HG02884 (cell line): ENCODE measurements at regions not wholly inside any gene's neighbourhood (a gene's known extent, or its start where the extent isn't known, plus 50 kb on each side); places are given as distances from the start of the nearest gene placed in this dataset.

Source experiments
- ATAC-seq: cut with Tn5 transposase; IDR thresholded peaks from one replicate; pipeline ENCODE4 v1.9.1; 2021; ENCODE audit warnings: mild to moderate bottlenecking, moderate library complexity; ENCODE audit not compliant: unreplicated experiment

- ATAC-seq, result no peak
These were observed 272.5 kb downstream of the THBS2 start for GRCh38 chr6:168981187-168981586.

DNA sequence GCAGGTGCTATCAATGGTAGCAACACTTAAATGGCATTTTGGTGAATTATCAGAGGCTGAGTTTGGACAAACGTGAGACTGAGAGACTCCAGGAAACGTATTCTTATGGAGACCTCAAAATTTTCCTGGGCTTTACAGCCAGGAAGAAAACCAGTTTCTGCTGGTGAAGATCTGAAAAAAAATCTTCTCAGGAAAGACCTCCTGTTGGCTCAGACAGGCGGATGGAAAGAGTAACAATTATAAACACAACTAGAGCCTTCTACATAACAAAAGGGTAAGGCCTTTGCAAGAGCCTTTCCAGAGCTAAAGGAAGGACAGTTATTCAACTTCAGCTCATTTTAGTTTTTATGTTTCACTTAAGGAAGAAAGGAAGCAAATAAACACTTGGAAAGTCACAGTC is 274.4 kb downstream of the THBS2 start:
- no peak for ATAC-seq

DNA sequence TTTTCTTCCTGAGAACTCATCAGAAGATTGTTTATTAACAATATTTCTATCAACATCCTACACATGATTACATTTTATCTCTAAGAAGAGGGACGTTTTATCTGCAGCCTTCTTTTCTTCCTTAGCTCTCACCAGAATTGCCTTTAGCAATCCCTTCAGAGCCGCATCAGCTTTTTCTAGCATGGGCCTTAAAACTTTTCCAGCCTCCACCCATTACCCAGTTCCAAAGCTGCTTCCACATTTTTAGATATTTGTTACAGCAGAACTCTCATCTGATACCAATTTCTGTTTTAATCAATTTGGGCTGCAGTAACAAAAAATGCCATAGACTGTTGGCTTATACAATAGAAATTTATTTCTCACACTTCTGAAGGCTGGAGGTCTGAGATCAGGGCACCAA is 281.5 kb downstream of the THBS2 start:
- ATAC-seq, result no peak

DNA sequence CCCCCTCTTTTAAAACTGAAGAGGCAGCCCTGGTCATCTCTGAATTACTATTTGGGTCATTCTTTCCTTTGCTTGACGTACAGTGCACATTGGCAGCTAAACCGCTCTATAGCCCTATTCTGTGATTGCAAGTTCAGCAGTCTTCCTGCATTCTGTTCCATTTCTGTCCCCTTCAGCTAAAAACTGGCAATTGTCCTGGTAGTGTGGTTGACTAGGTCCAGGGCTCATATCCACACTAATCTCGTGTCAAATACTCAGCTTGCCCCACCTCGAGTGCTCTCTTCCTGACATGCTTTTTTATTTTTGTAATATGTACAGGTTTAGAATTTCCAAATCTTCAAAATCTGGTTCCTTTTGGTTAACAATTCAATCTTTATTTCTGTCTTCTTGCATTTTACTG is 282.1 kb downstream of the THBS2 start:
- no peak for ATAC-seq

- no peak for ATAC-seq
These were observed 284.8 kb downstream of the THBS2 start for GRCh38 chr6:168968801-168969200.

GRCh38 chr6:168968228-168968627 is 285.4 kb downstream of the THBS2 start:
- ATAC-seq, result no peak

GRCh38 chr6:168967281-168967925 is 286.2 kb downstream of the THBS2 start:
- no peak for ATAC-seq

DNA sequence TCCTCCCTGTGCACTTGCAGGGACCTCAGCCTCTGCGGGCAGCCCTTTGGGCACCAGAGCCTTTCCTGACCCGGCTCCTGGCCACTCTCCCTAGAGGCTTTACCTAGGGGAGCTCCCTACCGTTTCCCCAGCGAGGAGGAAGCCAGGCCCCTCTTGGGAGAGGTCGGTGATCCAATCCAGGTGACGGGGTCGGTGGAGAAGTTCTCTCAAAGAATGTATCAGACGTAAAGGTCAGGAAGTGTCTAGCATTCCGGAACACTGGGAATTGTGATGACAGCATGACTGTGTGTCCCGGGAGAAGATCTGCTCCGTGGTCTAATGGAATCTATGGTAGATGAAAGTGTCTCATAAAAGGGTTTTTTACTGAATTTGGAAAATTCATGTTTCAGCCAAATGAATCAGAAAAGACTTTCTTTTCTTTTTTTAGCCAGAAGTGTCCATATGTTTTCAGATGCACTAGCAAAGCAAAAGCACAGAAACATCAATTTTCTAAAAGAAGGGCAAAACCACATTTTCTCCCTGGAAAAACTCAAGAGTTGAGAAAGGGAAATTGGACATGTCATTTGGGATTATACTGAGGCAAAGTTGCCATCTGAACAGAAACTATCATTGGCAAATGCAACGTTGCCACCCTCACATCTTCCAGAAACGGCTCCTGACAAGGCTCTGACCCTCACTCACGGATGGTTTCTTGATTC is 289.4 kb downstream of the THBS2 start:
- ATAC-seq, result no peak

DNA sequence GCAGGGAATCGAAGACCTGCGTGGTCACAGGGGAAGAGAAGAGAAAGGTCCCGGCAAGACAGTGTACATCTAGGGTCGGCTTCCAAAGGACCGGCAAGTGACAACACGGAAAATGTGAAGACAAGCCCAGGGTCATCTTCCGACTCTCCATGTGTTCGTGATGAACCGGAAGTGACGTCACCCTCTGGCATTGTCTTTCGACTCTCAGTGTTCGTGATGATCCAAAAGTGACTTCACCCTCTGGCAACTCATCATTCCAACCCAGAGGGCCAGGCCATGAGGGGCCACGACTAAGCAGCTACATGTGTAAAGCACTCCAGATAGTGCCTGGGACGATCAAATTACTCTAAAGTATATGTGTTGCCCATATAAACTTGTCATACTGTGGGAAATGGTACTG is 290.8 kb downstream of the THBS2 start:
- ATAC-seq, result no peak

GRCh38 chr6:168961264-168961656 is 292.4 kb downstream of the THBS2 start:
- ATAC-seq, result no peak

DNA sequence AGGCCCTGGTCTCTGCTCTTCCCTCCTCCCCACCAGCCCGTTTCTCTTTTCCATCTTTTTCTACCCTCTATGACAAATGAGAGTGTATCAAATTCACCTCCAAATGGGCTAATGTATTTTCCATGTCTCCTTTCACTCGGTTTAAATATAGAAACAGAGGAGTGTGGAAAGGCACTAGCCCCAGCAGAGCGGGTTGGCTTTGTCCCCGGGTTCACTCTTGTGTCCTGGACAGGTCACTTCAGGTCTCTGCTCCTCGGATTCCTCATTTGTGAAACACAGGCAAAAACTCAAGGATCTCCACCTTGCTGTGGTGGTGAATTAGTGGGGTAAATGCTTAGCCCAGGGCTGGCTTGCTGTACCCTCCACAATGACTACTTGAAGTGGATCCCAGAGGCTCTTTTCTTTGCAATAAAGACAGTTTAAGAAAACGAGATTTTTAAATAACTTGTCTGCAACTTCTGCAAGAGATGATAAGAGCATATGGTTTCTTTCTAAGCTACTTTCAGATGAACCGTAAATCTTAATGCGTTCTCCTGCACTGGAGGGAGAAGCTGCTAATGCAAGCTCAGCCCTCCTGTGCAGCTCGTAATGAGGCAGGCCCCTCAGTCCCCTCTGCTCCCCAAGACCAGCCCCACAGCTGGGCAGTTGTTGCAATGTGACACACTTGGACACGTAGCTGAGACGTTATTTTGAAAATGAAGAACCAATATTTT is 292.9 kb downstream of the THBS2 start:
- ATAC-seq, result no peak

- ATAC-seq, result no peak
These were observed 293.9 kb downstream of the THBS2 start for GRCh38 chr6:168959696-168960095.

DNA sequence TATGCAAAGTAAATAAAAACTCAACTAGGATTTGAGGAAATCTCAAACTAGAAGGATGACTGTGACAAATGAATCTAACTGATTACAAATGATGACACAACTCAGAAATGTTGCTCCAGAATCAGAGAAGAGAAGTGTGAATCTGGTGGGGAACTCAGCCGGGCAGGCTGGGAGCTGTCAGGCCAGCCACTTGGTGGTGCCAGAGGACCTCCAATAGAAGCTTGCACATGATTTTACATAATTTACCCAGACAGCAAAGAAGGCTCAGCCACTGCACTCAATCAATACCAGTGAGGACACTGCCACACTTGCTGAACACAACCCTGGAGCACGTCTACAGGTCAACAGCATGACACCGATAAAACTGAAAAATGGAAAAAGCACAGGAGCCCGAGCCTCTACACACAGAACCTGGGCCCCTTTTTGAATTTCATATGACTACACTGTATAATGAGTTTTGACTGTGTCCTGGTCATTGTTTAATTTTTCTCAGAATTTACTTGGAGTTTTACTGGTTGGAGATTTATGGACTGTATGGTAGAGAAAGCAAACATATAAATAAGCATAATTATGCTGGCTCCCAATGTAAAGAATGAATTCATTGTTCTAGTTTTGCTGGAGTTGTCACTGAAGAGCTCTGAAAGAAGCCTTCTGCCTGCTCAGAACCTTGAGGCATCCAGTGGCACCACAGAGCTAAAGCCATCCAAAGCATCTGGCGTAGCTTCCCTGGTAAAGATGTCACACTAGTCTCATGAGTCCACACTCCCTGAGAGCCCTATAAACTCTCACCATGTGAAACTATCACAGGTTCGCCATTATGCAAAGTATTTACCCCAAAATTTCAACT is 296.5 kb downstream of the THBS2 start:
- peak; percentile 86 for ATAC-seq

DNA sequence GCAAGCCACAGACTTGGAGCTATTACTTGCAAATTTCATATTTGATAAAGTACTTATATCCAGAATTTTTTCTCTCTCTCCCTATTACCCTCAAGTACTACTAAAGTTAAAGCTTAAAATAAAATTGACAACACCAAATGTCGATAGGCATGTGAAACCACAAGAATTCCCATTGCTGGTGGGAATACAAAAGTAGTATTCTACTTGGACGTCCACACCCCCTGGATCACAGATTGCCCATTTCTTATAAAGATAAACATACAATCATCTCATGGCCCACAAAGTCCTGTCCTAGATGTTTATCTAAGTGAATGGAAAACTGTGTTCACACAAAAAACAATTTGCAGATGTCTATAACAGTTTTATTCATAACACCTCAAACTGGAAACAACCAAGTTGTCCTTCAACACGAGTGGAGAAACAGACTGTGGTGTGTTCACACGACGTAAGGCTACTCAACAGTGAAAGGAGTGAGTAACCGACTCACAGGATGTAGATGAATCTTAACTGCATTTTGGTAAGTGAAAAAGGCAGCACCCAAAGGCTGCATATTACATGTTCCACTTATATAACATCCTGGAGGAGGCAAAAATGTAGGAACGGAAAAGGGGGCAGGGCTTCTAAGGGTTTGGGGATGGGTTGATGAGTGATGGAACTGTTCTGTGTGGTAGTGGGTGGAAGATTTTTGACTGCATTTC is 297.4 kb downstream of the THBS2 start:
- no peak for ATAC-seq

GRCh38 chr6:168953461-168953860 is 300.2 kb downstream of the THBS2 start:
- ATAC-seq, result no peak

DNA sequence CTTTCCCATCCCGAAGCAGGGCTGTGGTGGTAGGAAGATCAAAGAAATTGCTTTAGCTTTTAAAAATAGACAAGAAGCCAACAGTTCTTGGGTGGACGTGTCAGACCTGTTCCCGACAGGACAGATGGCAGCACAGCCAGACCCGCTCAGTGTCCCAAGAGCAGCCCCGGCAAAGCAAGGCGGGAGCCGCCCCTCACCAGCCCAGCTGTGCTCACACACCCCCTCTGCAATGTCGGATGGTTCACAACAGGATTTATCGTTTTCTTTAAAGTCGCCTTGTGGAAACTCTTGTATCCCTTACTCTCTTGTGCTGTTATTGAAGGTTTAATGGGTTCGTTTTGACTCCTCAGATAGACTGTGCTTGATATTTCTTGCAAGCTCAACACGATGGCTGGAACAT is 302.4 kb downstream of the THBS2 start:
- ATAC-seq, result no peak

DNA sequence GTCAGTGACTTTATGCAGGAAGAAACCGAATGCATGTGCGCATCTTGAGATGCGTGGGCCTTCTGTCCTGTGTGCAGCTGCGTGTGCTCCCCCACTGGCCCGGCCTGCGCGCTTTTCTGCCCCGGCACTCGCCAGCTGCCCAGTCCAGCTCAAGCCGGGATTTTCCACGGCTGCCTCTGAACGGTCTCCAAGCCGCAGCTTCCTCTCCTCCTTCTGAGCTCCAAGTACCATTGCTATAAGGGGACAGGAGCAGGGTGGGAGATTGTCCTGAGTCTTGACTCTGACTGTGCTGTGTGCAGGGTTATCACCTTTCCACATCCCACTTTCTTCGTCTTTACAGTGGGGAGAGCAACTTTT is 302.8 kb downstream of the THBS2 start:
- no peak for ATAC-seq

- no peak for ATAC-seq
These were observed 303.4 kb downstream of the THBS2 start for GRCh38 chr6:168949981-168950857.

DNA sequence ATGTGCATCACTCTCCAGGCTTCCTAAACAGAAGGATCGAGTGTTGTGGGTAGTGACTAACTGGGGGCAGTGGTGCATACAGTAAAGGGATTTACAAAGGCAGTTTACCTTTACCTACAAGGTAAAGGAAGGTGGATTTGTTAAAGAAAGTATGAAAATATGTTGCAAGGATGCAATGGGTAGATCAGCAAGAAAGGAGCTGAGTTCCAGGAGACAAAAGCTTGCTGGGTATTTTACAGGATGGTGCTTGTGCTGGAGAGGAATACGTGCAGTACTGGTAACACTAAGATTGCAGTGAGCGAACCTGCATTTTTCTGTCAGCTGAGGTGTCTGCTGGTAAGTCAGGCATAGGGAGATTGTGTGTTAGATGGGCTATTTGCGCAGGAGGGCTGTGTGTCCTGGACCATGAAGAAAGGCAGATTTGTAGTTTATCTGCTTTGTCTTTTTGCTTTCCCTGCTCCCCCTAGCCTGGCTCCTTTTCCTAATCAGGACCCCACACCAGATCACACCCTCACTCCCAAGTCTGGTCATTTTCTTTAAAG is 304.6 kb downstream of the THBS2 start:
- ATAC-seq, result no peak

DNA sequence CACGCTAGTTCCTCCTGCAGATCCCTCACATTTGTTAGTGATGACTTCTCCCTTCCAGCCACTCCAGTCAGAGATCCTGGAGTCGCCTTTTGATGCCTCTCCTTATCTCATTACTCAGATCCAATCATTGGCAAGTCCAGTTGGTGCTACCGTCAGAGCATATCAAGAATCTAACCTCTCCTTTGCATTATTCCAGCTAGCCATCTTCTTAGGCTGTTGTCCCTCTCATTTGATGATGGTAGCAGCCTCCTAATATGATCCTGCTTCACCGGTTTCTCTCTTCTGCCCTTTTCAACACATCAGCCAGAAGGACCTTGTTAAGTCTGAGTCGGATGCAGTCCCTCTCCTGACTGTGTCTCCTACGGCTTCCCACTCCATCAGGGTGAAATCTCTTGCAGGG is 305.6 kb downstream of the THBS2 start:
- no peak for ATAC-seq
